ENCODE measurements at regions not wholly inside any gene's neighbourhood (a gene's known extent, or its start where the extent isn't known, plus 50 kb on each side); places are given as distances from the start of the nearest gene placed in this dataset.

- no peak for TF ChIP-seq CTCF (IDR thresholded peaks at IDR 0.05)
- peaks cover 8% of the 10 kb centered on the region; the same call in 1 of the 2 replicates for H3K4me1 Mint-ChIP-seq (ENCODE audit: low read depth)
- H3K27me3 Mint-ChIP-seq (ENCODE audit: insufficient read depth): no peaks in the 10 kb centered on the region
- H3K9me3 Mint-ChIP-seq: peaks cover 16% of the 10 kb centered on the region
- H3K27ac Mint-ChIP-seq: no peak overlapping the region
- no peaks in the 10 kb centered on the region for H3K36me3 Mint-ChIP-seq (ENCODE audit: low read depth)
- no peak overlapping the region for H3K4me3 Mint-ChIP-seq
- no peak for DNase-seq
Measured at GRCh38 chr4:33065749-33066148, 2345.6 kb downstream of the PCDH7 start.

- peaks cover 16% of the 10 kb centered on the region for H3K9me3 Mint-ChIP-seq
- no peak for TF ChIP-seq CTCF (IDR thresholded peaks at IDR 0.05)
- H3K4me1 Mint-ChIP-seq (ENCODE audit: low read depth): peaks cover 8% of the 10 kb centered on the region; the same call in 1 of the 2 replicates
- no peak overlapping the region for H3K27ac Mint-ChIP-seq
- no peak overlapping the region for H3K4me3 Mint-ChIP-seq
- H3K27me3 Mint-ChIP-seq (ENCODE audit: insufficient read depth): no peaks in the 10 kb centered on the region
- H3K36me3 Mint-ChIP-seq (ENCODE audit: low read depth): no peaks in the 10 kb centered on the region
- no peak for DNase-seq
Measured at GRCh38 chr4:33067221-33067620, 2347.1 kb downstream of the PCDH7 start.

GRCh38 chr4:33068539-33068938 is 2348.4 kb downstream of the PCDH7 start:
- H3K36me3 Mint-ChIP-seq (ENCODE audit: low read depth): no peaks in the 10 kb centered on the region
- no peak for TF ChIP-seq CTCF (IDR thresholded peaks at IDR 0.05)
- no peaks in the 10 kb centered on the region; the same call in 1 of the 2 replicates for H3K27me3 Mint-ChIP-seq (ENCODE audit: insufficient read depth)
- no peak for DNase-seq
- H3K4me1 Mint-ChIP-seq (ENCODE audit: low read depth): no peaks in the 10 kb centered on the region; the same call in 1 of the 2 replicates
- H3K27ac Mint-ChIP-seq: no peak overlapping the region
- peaks cover 10% of the 10 kb centered on the region for H3K9me3 Mint-ChIP-seq
- no peak overlapping the region for H3K4me3 Mint-ChIP-seq

- Mint-ChIP-seq H3K27ac (no peak overlapping the region), H3K9me3 (peaks cover 10% of the 10 kb centered on the region), H3K27me3 (ENCODE audit: insufficient read depth) (no peaks in the 10 kb centered on the region; the same call in 1 of the 2 replicates), H3K4me3 (no peak overlapping the region), H3K4me1 (ENCODE audit: low read depth) (no peaks in the 10 kb centered on the region; the same call in 1 of the 2 replicates), H3K36me3 (ENCODE audit: low read depth) (no peaks in the 10 kb centered on the region)
- DNase-seq: no peak
- TF ChIP-seq CTCF (IDR thresholded peaks at IDR 0.05): no peak
Measured at GRCh38 chr4:33071535-33071934, 2351.4 kb downstream of the PCDH7 start.

- no peaks in the 10 kb centered on the region; the same call in 1 of the 2 replicates for H3K4me1 Mint-ChIP-seq (ENCODE audit: low read depth)
- DNase-seq: no peak
- H3K9me3 Mint-ChIP-seq: peaks cover 10% of the 10 kb centered on the region
- TF ChIP-seq CTCF (IDR thresholded peaks at IDR 0.05): no peak
- H3K27me3 Mint-ChIP-seq (ENCODE audit: insufficient read depth): no peaks in the 10 kb centered on the region; the same call in 1 of the 2 replicates
- no peak overlapping the region for H3K4me3 Mint-ChIP-seq
- H3K27ac Mint-ChIP-seq: no peak overlapping the region
- H3K36me3 Mint-ChIP-seq (ENCODE audit: low read depth): no peaks in the 10 kb centered on the region
Measured at GRCh38 chr4:33072298-33073089, 2352.3 kb downstream of the PCDH7 start.

Measured in HFFc6 (cell line).